ENCODE measurements at regions not wholly inside any gene's neighbourhood (a gene's known extent, or its start where the extent isn't known, plus 50 kb on each side); places are given as distances from the start of the nearest gene placed in this dataset.

DNA sequence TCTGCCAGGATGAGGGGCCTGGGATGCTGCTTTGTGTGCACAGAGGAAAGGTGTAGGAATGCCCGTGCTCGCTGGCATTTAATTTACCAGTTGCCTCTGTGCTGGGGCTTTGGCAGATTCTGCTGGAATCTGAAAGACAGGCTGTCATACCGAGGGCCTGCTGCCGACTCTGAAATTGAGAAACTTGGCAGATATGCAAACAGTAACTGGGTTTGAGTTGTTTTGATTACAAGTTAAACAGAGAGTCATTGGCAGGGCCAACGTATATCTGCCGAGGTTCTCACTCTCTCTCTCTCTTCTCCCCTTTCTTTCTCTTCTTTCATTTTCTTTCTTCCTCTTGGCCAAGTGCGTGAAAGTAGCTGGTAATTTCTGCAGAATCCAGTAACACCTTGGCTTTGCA lies 618.7 kb downstream of the VRK1 start:
- intact Hi-C loops (cut with DNase I) = no loop called here
- no peak overlapping the region for H3K4me3 ChIP-seq
- H3K27me3 ChIP-seq (replicated peaks; ENCODE audit: insufficient read depth) = peaks cover 5% of the 10 kb centered on the region
- 24% methylated on average over 7 of the region's 7 CpGs for WGBS
- no peak for DNase-seq (ENCODE audit: low spot score)
- H3K27ac ChIP-seq = no peak overlapping the region
- TF ChIP-seq POLR2AphosphoS5 (IDR thresholded peaks at IDR 0.05) = no peak
- no peak for TF ChIP-seq CTCF (IDR thresholded peaks at IDR 0.05)
- TF ChIP-seq POLR2A (IDR thresholded peaks at IDR 0.05) = no peak
- H3K4me1 ChIP-seq (replicated peaks) = no peaks in the 10 kb centered on the region
- H3K36me3 ChIP-seq = no peaks in the 10 kb centered on the region
- no peaks in the 10 kb centered on the region for H3K9me3 ChIP-seq

DNA sequence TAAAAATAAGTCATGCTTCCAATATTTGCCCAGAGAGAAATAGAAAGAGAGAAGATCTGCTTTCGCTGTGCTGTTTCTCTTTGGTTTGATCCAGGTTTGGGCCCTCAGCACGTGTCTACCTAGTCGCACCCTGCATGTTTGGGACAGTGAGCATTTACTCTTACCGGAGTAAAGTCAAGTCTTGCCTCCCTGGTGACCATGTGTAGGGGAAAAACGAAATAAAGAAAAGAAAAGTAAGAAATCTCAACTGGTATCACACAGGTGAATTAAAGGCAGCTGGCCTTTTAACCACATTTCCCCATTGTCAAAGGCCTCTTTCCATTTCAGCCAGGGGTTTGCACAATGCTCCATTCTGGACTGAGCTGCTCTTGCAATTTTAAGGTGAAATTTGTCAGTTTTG lies 619.4 kb downstream of the VRK1 start:
- Histone ChIP-seq H3K27ac (no peak overlapping the region), H3K9me3 (no peaks in the 10 kb centered on the region), H3K4me1 (replicated peaks) (no peaks in the 10 kb centered on the region), H3K27me3 (replicated peaks; ENCODE audit: insufficient read depth) (peaks cover 5% of the 10 kb centered on the region), H3K4me3 (no peak overlapping the region), H3K36me3 (no peaks in the 10 kb centered on the region)
- TF ChIP-seq POLR2A (IDR thresholded peaks at IDR 0.05) (no peak), POLR2AphosphoS5 (IDR thresholded peaks at IDR 0.05) (no peak), CTCF (IDR thresholded peaks at IDR 0.05) (no peak)
- DNase-seq (ENCODE audit: low spot score) = no peak
- WGBS = 90% methylated on average over 5 of the region's 5 CpGs
- intact Hi-C loops (cut with DNase I) = no loop called here

DNA sequence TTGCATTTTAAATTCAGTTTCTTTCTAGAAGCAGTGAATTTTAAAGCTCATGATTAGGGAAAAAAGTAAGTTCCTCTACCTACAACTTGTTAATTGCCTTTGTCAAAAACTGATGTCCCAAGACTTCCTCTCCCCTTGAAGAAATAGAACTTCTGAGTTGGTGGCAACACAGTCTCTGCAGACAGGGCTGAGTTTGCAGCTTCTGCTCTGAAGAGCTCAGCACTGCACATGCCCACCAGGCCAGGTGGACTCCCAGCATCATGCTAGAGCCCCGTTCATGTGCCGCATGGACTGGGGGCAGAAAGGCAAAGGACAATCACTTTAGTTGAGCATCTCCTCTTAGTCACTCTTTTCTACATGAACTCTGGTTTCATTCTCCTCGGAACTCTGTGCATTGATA lies 620.1 kb downstream of the VRK1 start:
- H3K4me1 ChIP-seq (replicated peaks) = no peaks in the 10 kb centered on the region
- intact Hi-C loops (cut with DNase I) = no loop called here
- no peaks in the 10 kb centered on the region for H3K9me3 ChIP-seq
- TF ChIP-seq POLR2AphosphoS5 (IDR thresholded peaks at IDR 0.05) (no peak), POLR2A (IDR thresholded peaks at IDR 0.05) (no peak), CTCF (IDR thresholded peaks at IDR 0.05) (no peak)
- H3K27ac ChIP-seq = no peak overlapping the region
- DNase-seq (ENCODE audit: low spot score) = no peak
- 93% methylated on average over 3 of the region's 3 CpGs for WGBS
- no peaks in the 10 kb centered on the region for H3K27me3 ChIP-seq (replicated peaks; ENCODE audit: insufficient read depth)
- no peak overlapping the region for H3K4me3 ChIP-seq
- no peaks in the 10 kb centered on the region for H3K36me3 ChIP-seq

- no peaks in the 10 kb centered on the region for H3K4me1 ChIP-seq (replicated peaks)
- intact Hi-C loops (cut with DNase I) = no loop called here
- 54% methylated on average over 6 of the region's 6 CpGs for WGBS
Measured at GRCh38 chr14:97420211-97420610, 623.0 kb downstream of the VRK1 start.

More at GRCh38 chr14:97420211-97420610, 623.0 kb downstream of the VRK1 start:
- H3K9me3 ChIP-seq = no peaks in the 10 kb centered on the region
- H3K27me3 ChIP-seq (replicated peaks; ENCODE audit: insufficient read depth) = no peaks in the 10 kb centered on the region
- H3K36me3 ChIP-seq = no peaks in the 10 kb centered on the region
- no peak overlapping the region for H3K4me3 ChIP-seq
- TF ChIP-seq POLR2A (IDR thresholded peaks at IDR 0.05) (no peak), CTCF (IDR thresholded peaks at IDR 0.05) (no peak), POLR2AphosphoS5 (IDR thresholded peaks at IDR 0.05) (no peak)
- no peak for DNase-seq (ENCODE audit: low spot score)
- H3K27ac ChIP-seq = no peak overlapping the region

All from prostate gland (tissue), 2 donors.